SK-N-SH treated with all-trans-retinoic acid at 6 μM for 48 hours (cell line): ENCODE measurements at regions not wholly inside any gene's neighbourhood (a gene's known extent, or its start where the extent isn't known, plus 50 kb on each side); places are given as distances from the start of the nearest gene placed in this dataset.
A peak's percentile ranks its signal among the peaks of the same experiment; 100 is the strongest.

Experiments
- ATAC-seq: fragments of 200-7000 bp; cut with Tn5 transposase; 3 replicates; pipeline ENCODE4 v1.9.1; 2020; ENCODE audit warnings: mild to moderate bottlenecking, moderate library complexity
- ARNTL ChIP-seq: fragments of 450-650 bp; formaldehyde crosslinking; IDR thresholded peaks from 2 replicates; pipeline ENCODE4 v1.5.0; 2020; ENCODE audit warnings: low read depth, mild to moderate bottlenecking, moderate library complexity, borderline replicate concordance
- BACH2 ChIP-seq: fragments of 250-450 bp; sonication (Bioruptor Pico); IDR thresholded peaks from 2 replicates; pipeline ENCODE4 v1.9.0; 2021; ENCODE audit warnings: mild to moderate bottlenecking, borderline replicate concordance
- CSDC2 ChIP-seq: fragments of 250-450 bp; sonication (Bioruptor Pico); IDR thresholded peaks from 2 replicates; pipeline ENCODE4 v1.5.0; 2020; ENCODE audit warnings: mild to moderate bottlenecking, moderate library complexity
- CSRNP3 ChIP-seq: fragments of 250-450 bp; sonication (Bioruptor Pico); IDR thresholded peaks from 2 replicates; pipeline ENCODE4 v1.5.1; 2021; ENCODE audit warnings: mild to moderate bottlenecking, moderate library complexity
- GLIS3 ChIP-seq: fragments of 250-450 bp; sonication (Bioruptor Pico); IDR thresholded peaks from 2 replicates; pipeline ENCODE4 v1.5.0; 2020; ENCODE audit warnings: mild to moderate bottlenecking, moderate library complexity
- ISL1 ChIP-seq: fragments of 250-450 bp; sonication (Bioruptor Pico); IDR thresholded peaks from 2 replicates; pipeline ENCODE4 v2.1.2; 2022; ENCODE audit warnings: mild to moderate bottlenecking, moderate library complexity
- PPARA ChIP-seq: fragments of 250-450 bp; sonication (Bioruptor Pico); IDR thresholded peaks from 2 replicates; pipeline ENCODE4 v1.5.0; 2020; ENCODE audit warnings: mild to moderate bottlenecking, borderline replicate concordance
- SNAI2 ChIP-seq: fragments of 250-450 bp; sonication (Bioruptor Pico); IDR thresholded peaks from 2 replicates; pipeline ENCODE4 v1.5.0; 2020; ENCODE audit warnings: mild to moderate bottlenecking, moderate library complexity
- TCF4 ChIP-seq: fragments of 250-450 bp; sonication (Bioruptor Pico); IDR thresholded peaks from 2 replicates; pipeline ENCODE4 v1.8.0; 2021; ENCODE audit warnings: mild to moderate bottlenecking, moderate library complexity, borderline replicate concordance
- TSHZ2 ChIP-seq: fragments of 250-450 bp; sonication (Bioruptor Pico); IDR thresholded peaks from 2 replicates; pipeline ENCODE4 v1.5.0; 2020; ENCODE audit warnings: mild to moderate bottlenecking, moderate library complexity
- ZC3H10 ChIP-seq: fragments of 250-450 bp; sonication (Bioruptor Pico); IDR thresholded peaks from 2 replicates; pipeline ENCODE4 v1.5.1; 2021; ENCODE audit warnings: mild to moderate bottlenecking, moderate library complexity
- ZFP3 ChIP-seq: fragments of 250-450 bp; sonication (Bioruptor Pico); IDR thresholded peaks from 2 replicates; pipeline ENCODE4 v1.5.0; 2020; ENCODE audit warnings: mild to moderate bottlenecking, moderate library complexity
- ZFP30 ChIP-seq: fragments of 450-650 bp; formaldehyde crosslinking; IDR thresholded peaks from 2 replicates; pipeline ENCODE4 v1.5.0; 2022; ENCODE audit warnings: mild to moderate bottlenecking, moderate library complexity
- ZNF565 ChIP-seq: fragments of 450-650 bp; formaldehyde crosslinking; conservative IDR thresholded peaks from 2 replicates; pipeline ENCODE4 v1.5.0; 2020; ENCODE audit warnings: low read depth, mild to moderate bottlenecking, moderate library complexity
- ZNF70 ChIP-seq: fragments of 450-650 bp; formaldehyde crosslinking; IDR thresholded peaks from 2 replicates; pipeline ENCODE4 v1.5.0; 2020; ENCODE audit warnings: mild to moderate bottlenecking, moderate library complexity
- ZNF8 ChIP-seq: fragments of 450-650 bp; formaldehyde crosslinking; IDR thresholded peaks from 2 replicates; pipeline ENCODE4 v1.5.0; 2020; ENCODE audit warnings: mild to moderate bottlenecking, moderate library complexity
- TF ChIP-seq, protein P1 (sequence below): fragments of 250-450 bp; sonication (Bioruptor Pico); IDR thresholded peaks from 2 replicates; pipeline ENCODE4 v1.5.1; 2020; ENCODE audit warnings: low read depth, mild to moderate bottlenecking, moderate library complexity
- TF ChIP-seq, protein P2 (sequence below): fragments of 250-450 bp; sonication (Bioruptor Pico); IDR thresholded peaks from 2 replicates; pipeline ENCODE4 v1.8.0; 2020; ENCODE audit warnings: mild to moderate bottlenecking, moderate library complexity, borderline replicate concordance

DNA sequence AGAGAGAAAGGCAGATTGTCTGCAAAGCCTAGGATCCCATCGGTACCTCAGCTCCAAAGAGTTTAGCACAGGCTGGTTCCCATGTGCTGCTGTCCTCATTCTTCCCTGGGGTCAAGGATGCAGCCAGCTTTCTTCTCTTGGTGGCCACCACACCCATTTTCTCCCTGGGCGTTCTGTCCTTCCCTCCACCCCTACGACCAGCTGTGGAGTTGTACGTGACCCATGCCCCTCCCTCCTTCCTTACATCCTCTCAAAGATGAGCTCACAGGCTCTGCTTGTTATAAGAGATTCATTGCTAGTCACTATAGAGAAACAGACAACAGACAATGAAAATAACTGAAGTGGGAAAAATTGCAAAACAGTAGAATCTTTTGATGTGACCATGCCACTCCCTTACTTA, 74.0 kb upstream of the KLF3 start:
- ATAC-seq, result no peak
- TF ChIP-seq ZFP3 (no peak), ZNF70 (CRISPR knock-in tag) (no peak), ARNTL (CRISPR knock-in tag) (no peak), TSHZ2 (CRISPR knock-in tag) (no peak)

DNA sequence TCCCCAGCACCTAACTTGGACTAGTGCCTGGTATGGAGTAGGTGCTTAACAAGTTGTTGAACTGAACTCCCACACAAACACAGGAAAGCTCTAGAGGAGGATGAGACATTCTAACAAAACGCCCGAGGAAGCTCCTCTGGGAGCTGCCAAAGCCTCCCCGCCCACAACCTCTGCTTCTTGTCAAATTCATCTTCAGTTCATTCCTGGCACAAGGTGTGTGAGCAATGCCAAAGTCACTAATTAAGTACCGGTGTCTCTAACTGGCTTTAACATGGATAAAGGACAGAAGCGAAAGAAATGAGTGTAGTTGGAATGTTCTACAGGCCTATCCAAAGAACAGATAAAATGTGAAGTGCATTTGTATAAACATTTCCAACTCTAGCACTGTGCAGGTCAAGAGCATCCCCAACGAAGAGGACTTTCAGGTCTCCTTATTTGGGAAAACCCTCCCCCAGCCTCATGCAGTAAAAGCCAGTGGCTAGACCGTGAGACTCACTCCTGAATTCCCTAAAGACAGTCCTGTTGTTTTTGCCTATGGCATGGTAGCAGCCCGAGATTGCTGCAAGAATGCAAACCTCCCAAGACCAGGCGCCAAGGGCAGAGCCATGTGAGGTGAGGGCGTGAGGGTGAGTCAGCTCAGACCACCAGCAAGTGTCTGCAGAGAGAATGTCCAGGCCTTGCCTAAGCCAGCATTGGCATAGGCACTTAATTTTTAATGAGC, 72.2 kb upstream of the KLF3 start:
- ATAC-seq, result no peak; the same call in 2 of the 3 replicates
- no peak for TF ChIP-seq PPARA (CRISPR knock-in tag)
- peak; percentile 6; the same call in 1 of the 2 replicates for TF ChIP-seq ISL1 (CRISPR knock-in tag)
- TF ChIP-seq TSHZ2 (CRISPR knock-in tag), result no peak
- TF ChIP-seq SNAI2 (CRISPR knock-in tag), result no peak
- TF ChIP-seq, protein P1, sequence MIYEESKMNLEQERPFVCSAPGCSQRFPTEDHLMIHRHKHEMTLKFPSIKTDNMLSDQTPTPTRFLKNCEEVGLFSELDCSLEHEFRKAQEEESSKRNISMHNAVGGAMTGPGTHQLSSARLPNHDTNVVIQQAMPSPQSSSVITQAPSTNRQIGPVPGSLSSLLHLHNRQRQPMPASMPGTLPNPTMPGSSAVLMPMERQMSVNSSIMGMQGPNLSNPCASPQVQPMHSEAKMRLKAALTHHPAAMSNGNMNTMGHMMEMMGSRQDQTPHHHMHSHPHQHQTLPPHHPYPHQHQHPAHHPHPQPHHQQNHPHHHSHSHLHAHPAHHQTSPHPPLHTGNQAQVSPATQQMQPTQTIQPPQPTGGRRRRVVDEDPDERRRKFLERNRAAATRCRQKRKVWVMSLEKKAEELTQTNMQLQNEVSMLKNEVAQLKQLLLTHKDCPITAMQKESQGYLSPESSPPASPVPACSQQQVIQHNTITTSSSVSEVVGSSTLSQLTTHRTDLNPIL (CRISPR knock-in tag), result no peak
- TF ChIP-seq, all 23 proteins: peak for 1

- no peak for TF ChIP-seq ZNF8 (CRISPR knock-in tag)
- TF ChIP-seq ARNTL (CRISPR knock-in tag), result no peak
- TF ChIP-seq, protein P2, sequence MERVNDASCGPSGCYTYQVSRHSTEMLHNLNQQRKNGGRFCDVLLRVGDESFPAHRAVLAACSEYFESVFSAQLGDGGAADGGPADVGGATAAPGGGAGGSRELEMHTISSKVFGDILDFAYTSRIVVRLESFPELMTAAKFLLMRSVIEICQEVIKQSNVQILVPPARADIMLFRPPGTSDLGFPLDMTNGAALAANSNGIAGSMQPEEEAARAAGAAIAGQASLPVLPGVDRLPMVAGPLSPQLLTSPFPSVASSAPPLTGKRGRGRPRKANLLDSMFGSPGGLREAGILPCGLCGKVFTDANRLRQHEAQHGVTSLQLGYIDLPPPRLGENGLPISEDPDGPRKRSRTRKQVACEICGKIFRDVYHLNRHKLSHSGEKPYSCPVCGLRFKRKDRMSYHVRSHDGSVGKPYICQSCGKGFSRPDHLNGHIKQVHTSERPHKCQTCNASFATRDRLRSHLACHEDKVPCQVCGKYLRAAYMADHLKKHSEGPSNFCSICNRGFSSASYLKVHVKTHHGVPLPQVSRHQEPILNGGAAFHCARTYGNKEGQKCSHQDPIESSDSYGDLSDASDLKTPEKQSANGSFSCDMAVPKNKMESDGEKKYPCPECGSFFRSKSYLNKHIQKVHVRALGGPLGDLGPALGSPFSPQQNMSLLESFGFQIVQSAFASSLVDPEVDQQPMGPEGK, result no peak
- no peak for TF ChIP-seq CSDC2 (CRISPR knock-in tag)
- no peak for TF ChIP-seq ZC3H10
- TF ChIP-seq SNAI2 (CRISPR knock-in tag), result no peak
- no peak for TF ChIP-seq ZNF565 (CRISPR knock-in tag)
- TF ChIP-seq TCF4 (CRISPR knock-in tag), result no peak
- TF ChIP-seq ZFP30 (CRISPR knock-in tag), result no peak
- no peak for TF ChIP-seq GLIS3 (CRISPR knock-in tag)
- no peak for TF ChIP-seq PPARA (CRISPR knock-in tag)
- no peak for TF ChIP-seq CSRNP3
- no peak for TF ChIP-seq BACH2 (CRISPR knock-in tag)
- no peak for TF ChIP-seq TSHZ2 (CRISPR knock-in tag)
- no peak for ATAC-seq
Measured at GRCh38 chr4:38598489-38598888, 65.5 kb upstream of the KLF3 start.
